ENCODE measurements at regions not wholly inside any gene's neighbourhood (a gene's known extent, or its start where the extent isn't known, plus 50 kb on each side); places are given as distances from the start of the nearest gene placed in this dataset.

DNA sequence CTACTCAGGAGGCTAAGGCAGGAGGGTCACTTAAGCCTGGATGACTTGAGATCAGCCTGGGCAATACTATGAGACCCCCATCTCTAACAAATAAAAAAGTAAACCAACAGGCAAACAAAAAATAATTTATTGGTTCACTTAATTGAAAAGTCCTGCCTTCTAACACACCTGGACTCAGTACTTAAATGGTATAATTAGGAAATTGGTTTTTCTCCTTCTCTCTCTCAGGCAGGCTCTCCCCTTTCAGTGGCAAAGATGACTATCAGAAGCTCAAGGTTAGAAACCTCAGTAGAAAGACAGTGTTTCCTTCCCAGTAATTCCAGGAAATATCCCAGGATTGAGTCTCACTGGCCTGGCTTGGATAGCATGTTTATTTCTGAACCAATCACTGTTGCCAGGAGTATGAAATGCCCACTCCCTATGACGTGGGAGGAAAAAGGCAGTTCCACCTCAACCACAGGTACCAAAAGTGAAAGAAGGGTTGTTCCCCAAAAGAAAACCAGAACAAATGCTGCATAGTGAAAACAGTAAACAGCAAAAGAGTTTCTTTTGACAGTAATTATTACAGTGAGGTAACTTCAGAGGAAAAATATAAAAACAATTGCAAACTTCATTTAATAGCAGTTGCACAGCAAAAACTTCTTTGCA is 56.3 kb upstream of the SOX6 start:
- no peak for DNase-seq
- Mint-ChIP-seq H3K27me3 (no peaks in the 10 kb centered on the region), H3K27ac (no peak overlapping the region), H3K4me1 (no peaks in the 10 kb centered on the region), H3K36me3 (ENCODE audit: low read depth) (no peaks in the 10 kb centered on the region), H3K4me3 (no peak overlapping the region)
- H3K9me3 ChIP-seq (ENCODE audit: control insufficient read depth, low read length, poor library complexity, severe bottlenecking), result no peaks in the 10 kb centered on the region
- ATAC-seq, result no peak

DNA sequence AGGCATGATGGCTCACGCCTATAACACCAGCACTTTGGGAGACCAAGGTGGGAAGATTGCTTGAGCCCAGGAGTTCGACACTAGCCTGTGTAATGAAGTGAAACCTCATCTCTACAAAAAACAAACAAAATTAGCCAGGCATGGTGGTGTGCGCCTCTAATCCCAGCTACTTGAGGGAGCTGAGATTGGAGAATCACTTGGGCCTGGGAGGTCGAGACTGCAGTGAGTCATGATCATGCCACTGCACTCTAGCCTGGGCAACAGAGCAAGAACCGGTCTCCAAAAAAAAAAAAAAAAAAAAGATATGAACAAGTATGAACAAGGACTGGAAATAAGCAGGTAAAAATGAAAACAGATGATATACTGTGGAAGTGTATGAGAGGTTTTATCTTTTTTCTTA is 54.1 kb upstream of the SOX6 start:
- ATAC-seq, result no peak
- Mint-ChIP-seq H3K27ac (no peak overlapping the region), H3K27me3 (no peaks in the 10 kb centered on the region)

DNA sequence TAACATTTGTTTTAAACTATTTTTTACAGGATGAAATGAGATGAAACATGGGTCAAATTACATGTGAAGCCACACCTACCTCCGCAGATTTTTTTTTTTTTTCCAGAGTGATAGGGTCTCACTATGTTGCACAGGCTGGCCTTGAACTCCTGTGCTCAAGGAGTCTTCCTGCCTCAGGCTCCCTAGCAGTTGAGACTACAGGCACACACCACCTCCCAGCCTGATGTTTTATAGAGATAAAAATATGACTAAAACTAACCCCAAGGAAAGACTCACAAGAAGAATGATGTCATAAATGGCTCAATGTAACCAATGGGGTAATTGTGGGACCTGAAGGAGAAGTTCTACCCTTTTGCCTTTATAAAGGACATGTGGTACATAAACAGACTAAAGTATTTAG is 52.3 kb upstream of the SOX6 start:
- ATAC-seq (no peak), DNase-seq (no peak)
- Mint-ChIP-seq H3K36me3 (ENCODE audit: low read depth) (no peaks in the 10 kb centered on the region), H3K27me3 (no peaks in the 10 kb centered on the region), H3K4me3 (no peak overlapping the region), H3K4me1 (no peaks in the 10 kb centered on the region), H3K27ac (no peak overlapping the region)
- H3K9me3 ChIP-seq (ENCODE audit: control insufficient read depth, low read length, poor library complexity, severe bottlenecking), result no peaks in the 10 kb centered on the region

More for the DNA sequence above, 54.1 kb upstream of the SOX6 start:
- no peak overlapping the region for H3K4me3 Mint-ChIP-seq
- no peak for DNase-seq
- no peaks in the 10 kb centered on the region for H3K9me3 ChIP-seq (ENCODE audit: control insufficient read depth, low read length, poor library complexity, severe bottlenecking)
- no peaks in the 10 kb centered on the region for H3K36me3 Mint-ChIP-seq (ENCODE audit: low read depth)
- no peaks in the 10 kb centered on the region for H3K4me1 Mint-ChIP-seq

DNA sequence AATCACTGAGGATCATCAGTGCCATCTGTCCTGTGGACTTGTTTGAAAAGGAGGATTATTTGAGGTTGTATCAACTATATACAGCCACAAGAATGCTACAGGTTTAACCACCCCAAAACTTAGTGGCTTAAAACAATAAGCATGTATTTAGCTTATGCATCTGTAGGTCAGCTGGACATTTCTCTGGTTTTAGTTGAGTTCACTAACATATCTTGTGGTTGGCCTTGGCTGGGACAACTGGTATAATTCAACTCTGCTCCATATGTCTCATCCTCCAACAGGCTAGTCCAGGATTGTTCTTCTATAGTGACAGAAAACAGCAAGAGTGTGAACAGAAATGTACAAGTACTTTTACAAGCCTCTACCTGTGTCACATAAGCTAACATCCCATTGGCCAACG is 49.9 kb upstream of the SOX6 start:
- Mint-ChIP-seq H3K27ac (no peak overlapping the region), H3K4me1 (no peaks in the 10 kb centered on the region), H3K36me3 (ENCODE audit: low read depth) (no peaks in the 10 kb centered on the region), H3K4me3 (no peak overlapping the region), H3K27me3 (no peaks in the 10 kb centered on the region)
- no peaks in the 10 kb centered on the region for H3K9me3 ChIP-seq (ENCODE audit: control insufficient read depth, low read length, poor library complexity, severe bottlenecking)
- DNase-seq (no peak), ATAC-seq (no peak)
